GM18499 (cell line): ENCODE measurements at regions not wholly inside any gene's neighbourhood (a gene's known extent, or its start where the extent isn't known, plus 50 kb on each side); places are given as distances from the start of the nearest gene placed in this dataset.

Experiments used
- ATAC-seq: cut with Tn5 transposase; IDR thresholded peaks from one replicate; pipeline ENCODE4 v1.9.1; 2021; ENCODE audit warnings: moderate number of reproducible peaks; ENCODE audit not compliant: insufficient read depth, unreplicated experiment

GRCh38 chr18:67926929-67927864 is 410.7 kb upstream of the DSEL start:
- no peak for ATAC-seq

GRCh38 chr18:67924656-67925055 is 408.1 kb upstream of the DSEL start:
- ATAC-seq: no peak

GRCh38 chr18:67919316-67919715 is 402.8 kb upstream of the DSEL start:
- ATAC-seq: no peak

- ATAC-seq: no peak
These were observed 399.6 kb upstream of the DSEL start for GRCh38 chr18:67916097-67916496.

DNA sequence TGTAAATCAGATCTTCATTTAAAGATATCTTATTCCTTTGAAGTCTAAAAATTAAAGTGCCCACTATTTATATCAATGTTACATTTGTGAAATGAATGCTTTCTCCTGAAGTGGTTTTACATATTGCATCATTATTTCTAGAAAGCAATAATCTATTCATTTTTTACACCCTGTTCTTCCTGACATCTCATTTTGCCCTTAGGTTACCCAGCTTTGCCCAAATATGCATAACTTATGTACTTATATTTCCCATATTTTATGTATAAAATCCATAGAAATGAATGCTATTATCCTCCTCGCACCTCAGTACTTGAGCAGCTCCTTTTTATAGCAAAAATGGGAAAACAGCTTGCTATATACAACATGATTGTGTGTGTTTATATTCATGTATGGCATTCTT is 396.5 kb upstream of the DSEL start:
- ATAC-seq: no peak

- no peak for ATAC-seq
These were observed 385.1 kb upstream of the DSEL start for GRCh38 chr18:67901573-67901972.

- ATAC-seq: no peak
These were observed 379.9 kb upstream of the DSEL start for GRCh38 chr18:67896451-67896850.

- no peak for ATAC-seq
These were observed 377.4 kb upstream of the DSEL start for GRCh38 chr18:67893916-67894315.

- ATAC-seq: no peak
These were observed 360.4 kb upstream of the DSEL start for GRCh38 chr18:67876871-67877270.

DNA sequence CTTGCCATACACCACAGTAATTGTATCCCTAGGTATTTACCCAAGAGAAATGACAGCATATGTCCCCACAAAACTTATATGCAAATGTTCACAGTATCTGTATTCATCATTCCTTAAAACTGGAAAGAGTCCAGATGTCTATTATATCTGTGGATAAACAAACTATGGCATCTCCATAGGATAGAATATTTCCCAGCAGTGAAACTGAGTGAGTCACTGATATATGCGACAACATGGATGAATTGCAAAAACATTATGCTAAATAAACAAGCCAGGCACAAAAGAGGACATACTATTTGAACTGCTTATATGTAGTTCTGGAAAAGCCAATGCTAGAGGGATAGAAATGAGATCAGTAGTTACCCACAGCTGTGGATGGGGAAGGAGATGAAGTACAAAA is 359.4 kb upstream of the DSEL start:
- no peak for ATAC-seq

DNA sequence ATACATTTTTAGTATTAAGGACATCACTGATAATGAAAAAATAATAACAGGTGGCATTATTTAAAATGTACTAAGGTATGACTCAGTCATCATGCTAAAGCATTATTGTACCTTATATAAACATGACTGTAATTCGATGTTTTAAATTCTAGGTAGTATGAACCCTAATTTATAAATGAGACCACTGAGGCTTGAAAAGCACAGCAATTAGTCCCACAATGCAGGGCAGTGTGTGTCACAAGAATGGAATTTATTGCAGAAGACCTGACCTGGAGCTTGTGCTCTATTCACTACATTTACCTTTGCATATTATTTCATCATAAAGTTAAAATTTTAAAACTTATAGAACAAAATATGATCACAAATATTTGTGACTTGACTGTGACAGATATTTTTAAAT is 358.5 kb upstream of the DSEL start:
- no peak for ATAC-seq

DNA sequence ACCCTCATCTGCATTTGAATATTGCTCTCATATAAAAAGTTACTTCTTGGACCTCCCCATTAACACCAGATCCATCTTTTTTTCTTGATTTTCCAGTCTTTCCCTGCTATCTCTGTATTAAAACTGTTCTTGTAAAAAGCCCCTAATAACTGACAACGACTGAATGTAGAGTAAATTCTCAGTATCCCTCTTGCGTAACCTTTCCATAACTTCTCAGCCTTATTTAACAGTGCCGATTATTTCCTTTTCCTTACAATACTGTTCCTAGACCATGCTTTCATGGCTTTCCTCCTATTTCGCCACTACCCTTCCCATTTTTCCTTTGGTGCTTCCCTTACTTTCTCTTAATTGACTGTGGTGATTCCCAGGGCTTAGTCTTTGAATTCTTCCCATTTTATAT is 348.9 kb upstream of the DSEL start:
- no peak for ATAC-seq

GRCh38 chr18:67864677-67865340 is 348.3 kb upstream of the DSEL start:
- ATAC-seq: no peak

- no peak for ATAC-seq
These were observed 345.5 kb upstream of the DSEL start for GRCh38 chr18:67862069-67862468.

DNA sequence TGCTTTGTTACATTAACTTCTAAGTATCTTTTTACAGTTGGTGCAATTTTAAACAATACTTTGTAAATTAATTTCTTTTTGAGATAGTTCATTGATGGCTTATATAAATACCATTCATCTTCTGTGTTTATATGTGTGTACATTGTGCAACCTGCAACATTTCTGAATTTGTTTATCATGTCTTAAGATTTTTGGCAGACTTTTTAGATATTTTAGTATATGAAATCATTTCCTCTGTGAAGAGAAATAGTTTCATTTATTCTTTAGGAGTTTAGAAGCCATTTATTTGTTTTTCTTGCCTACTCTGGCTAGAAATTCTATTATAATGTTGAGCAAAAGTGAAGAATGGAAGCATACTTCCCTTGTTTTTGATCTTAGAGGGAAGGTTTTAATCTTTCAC is 337.8 kb upstream of the DSEL start:
- ATAC-seq: no peak

DNA sequence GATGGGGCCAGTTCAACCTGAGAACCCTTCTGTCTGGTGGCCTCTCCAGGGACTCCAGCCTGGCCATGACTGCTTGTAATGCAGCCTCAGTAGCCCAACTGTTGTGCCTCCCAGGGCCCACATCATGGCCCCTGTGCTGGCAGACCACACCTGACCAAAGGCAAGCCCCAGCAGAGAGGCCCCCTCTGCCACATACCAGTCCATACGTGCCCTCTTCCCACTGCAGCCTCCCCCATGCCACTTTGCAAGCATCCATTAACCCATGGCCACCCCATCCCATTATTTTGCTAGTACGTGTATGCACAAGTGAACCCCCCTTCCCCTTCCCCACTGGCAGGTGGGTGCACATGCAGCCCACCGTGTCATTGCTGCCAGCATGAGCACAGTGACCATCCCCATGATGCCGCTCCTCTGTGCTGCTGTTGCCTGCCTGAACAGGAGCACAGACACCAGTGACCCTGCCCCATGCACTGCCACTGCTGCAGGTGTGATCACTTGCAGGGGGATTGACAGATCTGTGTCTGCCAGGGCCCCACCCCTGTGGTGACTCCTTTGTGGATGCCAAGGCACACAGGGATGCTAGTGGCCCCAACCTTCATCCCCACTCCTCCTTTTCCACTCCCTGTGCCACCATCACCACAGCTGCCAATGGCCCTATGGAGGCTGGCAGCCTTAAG is 330.0 kb upstream of the DSEL start:
- ATAC-seq: no peak

GRCh38 chr18:67845035-67845434 is 328.5 kb upstream of the DSEL start:
- no peak for ATAC-seq

DNA sequence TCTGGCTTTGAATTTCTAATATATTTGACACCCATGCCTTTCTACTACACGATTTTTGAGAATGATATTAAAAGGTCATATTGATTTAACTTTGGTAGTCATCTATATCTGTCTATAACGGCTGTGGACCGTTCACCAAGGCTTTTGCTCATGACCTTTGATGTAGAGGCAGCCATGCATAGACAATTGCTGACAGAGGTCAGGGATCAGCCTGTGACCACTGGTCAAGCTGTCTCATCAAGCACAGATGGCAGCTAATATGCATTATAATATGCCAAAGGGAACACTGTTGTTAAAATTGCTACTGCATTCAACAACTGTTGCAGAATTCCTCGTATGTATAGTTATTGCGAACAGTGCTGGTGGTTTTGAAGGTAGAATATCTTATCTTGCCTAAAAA is 323.9 kb upstream of the DSEL start:
- ATAC-seq: no peak

DNA sequence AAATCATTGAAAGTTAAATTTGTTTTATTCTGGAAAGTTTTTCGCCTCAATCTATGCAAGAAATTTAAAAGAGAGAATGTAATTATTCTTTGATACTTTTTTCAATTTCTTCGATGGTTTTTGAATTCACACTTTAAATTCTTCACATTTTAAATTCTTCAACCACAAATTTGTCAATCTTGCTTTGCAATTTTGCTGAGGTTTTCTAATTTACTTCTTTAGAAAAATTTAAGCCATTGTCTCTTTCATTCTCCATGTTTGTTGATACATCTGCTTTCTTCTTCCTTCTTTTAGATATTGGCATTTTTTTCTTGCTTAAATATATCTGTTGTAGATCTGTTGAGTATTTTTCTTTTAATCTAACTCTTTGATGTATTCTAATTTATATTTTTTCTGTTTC is 301.9 kb upstream of the DSEL start:
- ATAC-seq: no peak

DNA sequence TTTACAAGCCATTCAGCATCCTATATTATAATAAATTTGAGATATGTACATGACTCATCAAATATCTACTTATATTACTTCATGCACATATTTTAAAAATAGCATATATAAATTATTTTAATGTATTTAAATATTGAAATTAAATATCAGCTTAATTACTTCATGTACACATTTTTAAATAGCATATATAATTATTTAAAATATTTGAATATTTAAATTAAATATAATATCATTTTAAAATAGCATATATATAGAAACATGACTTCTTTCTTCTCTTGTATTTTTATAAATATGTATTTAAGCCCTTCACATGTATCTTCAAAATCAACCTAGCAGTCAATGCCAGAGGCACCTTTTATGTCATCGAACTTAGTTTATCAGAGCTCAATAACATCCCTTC is 298.8 kb upstream of the DSEL start:
- no peak for ATAC-seq

GRCh38 chr18:67813380-67814028 is 297.0 kb upstream of the DSEL start:
- ATAC-seq: no peak
